ENCODE measurements at regions not wholly inside any gene's neighbourhood (a gene's known extent, or its start where the extent isn't known, plus 50 kb on each side); places are given as distances from the start of the nearest gene placed in this dataset.
"Not testable (repeated sequence)": the region's sequence is repeated elsewhere in the genome, so short reads cannot be mapped to it uniquely, and the experiment has no call there.

GRCh38 chr2:59787095-59787494 lies 766.4 kb downstream of the BCL11A start:
- peaks cover 2% of the 10 kb centered on the region for H3K27me3 Mint-ChIP-seq (ENCODE audit: low read depth)
- H3K4me3 Mint-ChIP-seq, result no peak overlapping the region
- no peak for DNase-seq
- no peaks in the 10 kb centered on the region for H3K4me1 Mint-ChIP-seq (ENCODE audit: low read depth)
- H3K9me3 Mint-ChIP-seq, result no peaks in the 10 kb centered on the region
- no peaks in the 10 kb centered on the region for H3K36me3 Mint-ChIP-seq (ENCODE audit: insufficient read depth)
- ATAC-seq, result no peak

GRCh38 chr2:59786684-59787083 lies 766.8 kb downstream of the BCL11A start:
- ATAC-seq, result no peak
- no peaks in the 10 kb centered on the region for H3K9me3 Mint-ChIP-seq
- no peaks in the 10 kb centered on the region for H3K4me1 Mint-ChIP-seq (ENCODE audit: low read depth)
- H3K4me3 Mint-ChIP-seq, result no peak overlapping the region
- DNase-seq, result no peak
- H3K27me3 Mint-ChIP-seq (ENCODE audit: low read depth), result peaks cover 2% of the 10 kb centered on the region
- H3K36me3 Mint-ChIP-seq (ENCODE audit: insufficient read depth), result no peaks in the 10 kb centered on the region

- peaks cover 2% of the 10 kb centered on the region for H3K27me3 Mint-ChIP-seq (ENCODE audit: low read depth)
- ATAC-seq (no peak), DNase-seq (no peak)
- no peaks in the 10 kb centered on the region for H3K4me1 Mint-ChIP-seq (ENCODE audit: low read depth)
- no peak overlapping the region for H3K4me3 Mint-ChIP-seq
- no peaks in the 10 kb centered on the region for H3K9me3 Mint-ChIP-seq
- H3K36me3 Mint-ChIP-seq (ENCODE audit: insufficient read depth), result no peaks in the 10 kb centered on the region
Measured at GRCh38 chr2:59779571-59779970, 773.9 kb downstream of the BCL11A start.

GRCh38 chr2:59777120-59777519 lies 776.3 kb downstream of the BCL11A start:
- DNase-seq, result no peak
- H3K36me3 Mint-ChIP-seq (ENCODE audit: insufficient read depth), result no peaks in the 10 kb centered on the region
- no peak for ATAC-seq
- H3K4me1 Mint-ChIP-seq (ENCODE audit: low read depth), result no peaks in the 10 kb centered on the region
- no peaks in the 10 kb centered on the region for H3K27me3 Mint-ChIP-seq (ENCODE audit: low read depth)
- H3K4me3 Mint-ChIP-seq, result no peak overlapping the region
- no peaks in the 10 kb centered on the region for H3K9me3 Mint-ChIP-seq

- ATAC-seq (no peak), DNase-seq (no peak)
- no peaks in the 10 kb centered on the region for H3K27me3 Mint-ChIP-seq (ENCODE audit: low read depth)
- no peak overlapping the region for H3K4me3 Mint-ChIP-seq
- H3K4me1 Mint-ChIP-seq (ENCODE audit: low read depth), result no peaks in the 10 kb centered on the region
- H3K9me3 Mint-ChIP-seq, result no peaks in the 10 kb centered on the region
- no peaks in the 10 kb centered on the region for H3K36me3 Mint-ChIP-seq (ENCODE audit: insufficient read depth)
Measured at GRCh38 chr2:59776726-59777008, 776.8 kb downstream of the BCL11A start.

GRCh38 chr2:59774821-59775433 lies 778.5 kb downstream of the BCL11A start:
- H3K36me3 Mint-ChIP-seq (ENCODE audit: insufficient read depth), result no peaks in the 10 kb centered on the region
- H3K4me3 Mint-ChIP-seq, result no peak overlapping the region
- no peaks in the 10 kb centered on the region for H3K9me3 Mint-ChIP-seq
- peaks cover 2% of the 10 kb centered on the region for H3K27me3 Mint-ChIP-seq (ENCODE audit: low read depth)
- no peak for DNase-seq
- no peaks in the 10 kb centered on the region for H3K4me1 Mint-ChIP-seq (ENCODE audit: low read depth)
- ATAC-seq, result no peak

GRCh38 chr2:59770651-59771050 lies 782.8 kb downstream of the BCL11A start:
- no peak overlapping the region for H3K4me3 Mint-ChIP-seq
- ATAC-seq (no peak), DNase-seq (no peak)
- H3K4me1 Mint-ChIP-seq (ENCODE audit: low read depth), result no peaks in the 10 kb centered on the region
- peaks cover 2% of the 10 kb centered on the region for H3K27me3 Mint-ChIP-seq (ENCODE audit: low read depth)
- H3K36me3 Mint-ChIP-seq (ENCODE audit: insufficient read depth), result no peaks in the 10 kb centered on the region
- H3K9me3 Mint-ChIP-seq, result no peaks in the 10 kb centered on the region

GRCh38 chr2:59761966-59762365 lies 791.5 kb downstream of the BCL11A start:
- DNase-seq (no peak), ATAC-seq (no peak)
- Mint-ChIP-seq H3K27me3 (ENCODE audit: low read depth) (no peaks in the 10 kb centered on the region), H3K4me3 (no peak overlapping the region), H3K9me3 (no peaks in the 10 kb centered on the region), H3K4me1 (ENCODE audit: low read depth) (no peaks in the 10 kb centered on the region), H3K36me3 (ENCODE audit: insufficient read depth) (no peaks in the 10 kb centered on the region)

- no peak overlapping the region for H3K4me3 Mint-ChIP-seq
- no peaks in the 10 kb centered on the region for H3K4me1 Mint-ChIP-seq (ENCODE audit: low read depth)
- DNase-seq (no peak), ATAC-seq (no peak)
- H3K27me3 Mint-ChIP-seq (ENCODE audit: low read depth), result no peaks in the 10 kb centered on the region
- no peaks in the 10 kb centered on the region for H3K9me3 Mint-ChIP-seq
- H3K36me3 Mint-ChIP-seq (ENCODE audit: insufficient read depth), result no peaks in the 10 kb centered on the region
Measured at GRCh38 chr2:59756150-59756549, 797.3 kb downstream of the BCL11A start.

GRCh38 chr2:59754011-59754735 lies 799.3 kb downstream of the BCL11A start:
- Mint-ChIP-seq H3K4me1 (ENCODE audit: low read depth) (no peaks in the 10 kb centered on the region), H3K4me3 (no peak overlapping the region), H3K36me3 (ENCODE audit: insufficient read depth) (no peaks in the 10 kb centered on the region), H3K27me3 (ENCODE audit: low read depth) (no peaks in the 10 kb centered on the region), H3K9me3 (no peaks in the 10 kb centered on the region)
- ATAC-seq, result no peak
- DNase-seq, result no peak

GRCh38 chr2:59752512-59752911 lies 800.9 kb downstream of the BCL11A start:
- no peaks in the 10 kb centered on the region for H3K36me3 Mint-ChIP-seq (ENCODE audit: insufficient read depth)
- no peak for DNase-seq
- no peak for ATAC-seq
- no peaks in the 10 kb centered on the region for H3K4me1 Mint-ChIP-seq (ENCODE audit: low read depth)
- no peaks in the 10 kb centered on the region for H3K27me3 Mint-ChIP-seq (ENCODE audit: low read depth)
- no peak overlapping the region for H3K4me3 Mint-ChIP-seq
- H3K9me3 Mint-ChIP-seq, result no peaks in the 10 kb centered on the region

GRCh38 chr2:59752071-59752470 lies 801.4 kb downstream of the BCL11A start:
- no peak for ATAC-seq

GRCh38 chr2:59751214-59751613 lies 802.2 kb downstream of the BCL11A start:
- not testable (repeated sequence) for ATAC-seq; H3K27me3 Mint-ChIP-seq (ENCODE audit: low read depth); H3K4me1 Mint-ChIP-seq (ENCODE audit: low read depth); DNase-seq; H3K36me3 Mint-ChIP-seq (ENCODE audit: insufficient read depth); H3K4me3 Mint-ChIP-seq; H3K9me3 Mint-ChIP-seq

More at GRCh38 chr2:59752071-59752470, 801.4 kb downstream of the BCL11A start:
- H3K36me3 Mint-ChIP-seq (ENCODE audit: insufficient read depth), result no peaks in the 10 kb centered on the region
- H3K4me1 Mint-ChIP-seq (ENCODE audit: low read depth), result no peaks in the 10 kb centered on the region
- no peaks in the 10 kb centered on the region for H3K9me3 Mint-ChIP-seq
- H3K27me3 Mint-ChIP-seq (ENCODE audit: low read depth), result no peaks in the 10 kb centered on the region
- no peak overlapping the region for H3K4me3 Mint-ChIP-seq
- DNase-seq, result no peak

GRCh38 chr2:59746291-59746690 lies 807.2 kb downstream of the BCL11A start:
- DNase-seq (no peak), ATAC-seq (no peak)
- Mint-ChIP-seq H3K27me3 (ENCODE audit: low read depth) (no peaks in the 10 kb centered on the region), H3K4me1 (ENCODE audit: low read depth) (no peaks in the 10 kb centered on the region), H3K36me3 (ENCODE audit: insufficient read depth) (no peaks in the 10 kb centered on the region), H3K9me3 (no peaks in the 10 kb centered on the region), H3K4me3 (no peak overlapping the region)

GRCh38 chr2:59745085-59745484 lies 808.4 kb downstream of the BCL11A start:
- Mint-ChIP-seq H3K36me3 (ENCODE audit: insufficient read depth) (no peaks in the 10 kb centered on the region), H3K4me1 (ENCODE audit: low read depth) (no peaks in the 10 kb centered on the region), H3K4me3 (no peak overlapping the region), H3K9me3 (no peaks in the 10 kb centered on the region), H3K27me3 (ENCODE audit: low read depth) (no peaks in the 10 kb centered on the region)
- DNase-seq (no peak), ATAC-seq (no peak)

Data from activated T-cell treated with anti-CD3 and anti-CD28 coated beads, Interleukin-2, amount 50 U/mL, for 4 hours (primary cell).